TTC549 (cell line): ENCODE measurements at regions not wholly inside any gene's neighbourhood (a gene's known extent, or its start where the extent isn't known, plus 50 kb on each side); places are given as distances from the start of the nearest gene placed in this dataset.

Source experiments
- FAIRE-seq: peaks from 2 replicates; lab custom pipeline; 2012; peaks lifted over from hg19 to GRCh38; lab: Jason Lieb, UNC

DNA sequence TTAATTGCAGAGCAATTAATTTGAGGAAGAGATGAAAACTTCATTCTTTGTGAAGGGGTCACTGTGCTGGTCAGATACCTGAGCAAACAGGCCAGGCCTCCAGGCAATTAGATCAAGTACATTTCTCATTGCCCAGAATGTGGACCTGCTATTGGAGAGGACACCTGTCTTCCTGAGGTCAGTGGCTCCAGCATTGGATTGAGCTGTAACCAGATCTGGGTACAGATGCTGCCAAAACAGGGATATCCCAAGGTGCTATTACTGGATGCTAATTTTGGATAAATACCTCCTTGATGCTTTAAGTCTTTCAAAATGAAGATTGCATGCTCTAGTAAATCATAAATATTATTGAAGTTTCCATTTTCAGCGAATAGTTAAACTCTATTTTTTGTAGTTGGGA, 131.5 kb downstream of the FAM161A start:
- no peak for FAIRE-seq

DNA sequence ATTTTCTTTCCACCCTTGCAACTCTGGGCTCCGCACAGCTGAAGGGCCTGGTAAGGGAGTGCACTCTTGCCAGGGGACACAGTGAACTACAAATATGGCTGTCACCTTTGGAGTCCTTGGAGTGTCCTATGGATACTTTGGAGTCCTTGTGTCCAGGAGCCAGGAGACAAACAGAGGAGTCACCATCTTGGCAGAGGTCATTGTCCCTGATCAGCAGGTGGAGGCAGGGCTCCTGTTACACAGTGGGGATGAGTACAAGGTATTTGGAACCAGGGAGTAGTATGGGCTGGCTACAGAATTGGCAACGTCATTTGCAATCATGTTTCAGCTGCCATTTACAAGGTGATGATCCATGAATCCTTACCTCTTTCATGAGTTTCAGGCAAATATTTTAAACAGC, 132.5 kb downstream of the FAM161A start:
- FAIRE-seq, result no peak

DNA sequence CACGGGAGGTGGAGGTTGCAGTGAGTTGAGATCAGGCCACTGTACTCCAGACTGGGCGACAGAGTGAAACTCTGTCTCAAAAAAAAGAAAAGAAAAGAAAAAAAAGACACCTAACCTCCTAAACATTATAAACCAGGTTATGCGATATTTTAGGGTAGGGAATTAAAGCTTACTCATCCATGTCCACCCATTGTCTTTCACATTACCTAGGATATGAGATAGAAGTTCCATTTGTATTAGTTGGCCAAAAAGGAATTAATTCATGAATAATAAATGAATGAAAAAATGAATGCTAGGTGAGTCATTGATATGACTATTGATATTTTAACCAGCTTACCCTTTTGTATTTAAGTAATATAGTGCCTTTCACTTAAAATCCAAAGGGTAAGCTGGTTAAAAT, 132.9 kb downstream of the FAM161A start:
- no peak for FAIRE-seq

DNA sequence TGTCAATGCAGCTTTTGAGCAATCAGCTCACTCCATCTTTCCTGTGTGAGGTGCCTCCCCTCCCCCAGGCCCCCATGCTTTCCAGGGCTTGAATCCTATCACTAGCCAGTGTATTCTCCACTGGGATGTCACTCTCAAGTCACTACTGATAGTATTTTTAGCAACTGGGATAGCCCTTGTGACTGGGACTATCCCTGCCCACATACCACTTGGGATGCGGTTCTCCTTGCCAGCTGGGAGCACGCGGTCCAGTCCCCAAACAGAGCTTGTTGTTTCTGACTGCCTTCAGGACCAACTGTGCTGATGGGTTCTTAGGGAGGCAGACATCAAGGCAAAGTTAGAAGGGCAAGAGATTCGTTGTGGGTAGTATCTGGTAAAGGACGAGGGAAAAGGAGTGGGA, 134.9 kb downstream of the FAM161A start:
- no peak for FAIRE-seq

DNA sequence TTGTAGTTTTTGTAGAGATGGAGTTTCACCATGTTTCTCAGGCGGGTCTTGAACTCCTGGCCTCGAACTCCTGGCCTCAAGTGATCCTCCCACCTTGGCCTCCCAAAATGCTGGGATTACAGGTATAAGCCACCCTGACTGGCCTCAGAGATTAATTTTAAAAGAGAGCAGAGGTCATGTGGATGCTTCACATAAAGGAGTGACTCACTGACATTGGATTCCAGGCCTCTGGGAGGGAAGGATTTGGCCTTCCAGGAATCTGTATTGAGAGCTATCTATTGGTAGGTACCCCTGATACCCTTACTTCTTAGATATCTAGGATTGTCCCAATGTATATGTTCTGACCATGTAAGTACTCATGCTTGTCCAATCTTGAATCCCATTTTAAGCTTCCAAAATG, 138.4 kb downstream of the FAM161A start:
- FAIRE-seq, result no peak

DNA sequence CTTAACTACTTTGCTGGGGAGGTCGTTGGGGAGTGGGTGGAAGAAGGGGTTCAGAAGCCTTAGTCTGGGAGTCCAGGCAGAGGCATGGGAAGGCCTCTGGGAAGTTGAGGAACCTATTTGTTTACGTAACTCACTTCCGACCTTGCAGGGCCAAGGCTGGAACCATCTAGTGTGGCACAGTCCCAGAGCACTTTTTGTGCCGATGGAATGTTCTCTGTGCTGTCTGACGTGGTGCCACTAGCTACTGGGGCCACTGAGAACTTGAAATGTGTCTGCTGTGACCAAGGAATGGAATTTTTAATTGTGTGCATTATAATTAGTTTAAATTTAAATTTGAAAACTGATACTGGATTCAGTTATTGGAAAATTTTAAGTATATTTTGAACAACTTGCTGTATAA, 139.7 kb downstream of the FAM161A start:
- no peak for FAIRE-seq

DNA sequence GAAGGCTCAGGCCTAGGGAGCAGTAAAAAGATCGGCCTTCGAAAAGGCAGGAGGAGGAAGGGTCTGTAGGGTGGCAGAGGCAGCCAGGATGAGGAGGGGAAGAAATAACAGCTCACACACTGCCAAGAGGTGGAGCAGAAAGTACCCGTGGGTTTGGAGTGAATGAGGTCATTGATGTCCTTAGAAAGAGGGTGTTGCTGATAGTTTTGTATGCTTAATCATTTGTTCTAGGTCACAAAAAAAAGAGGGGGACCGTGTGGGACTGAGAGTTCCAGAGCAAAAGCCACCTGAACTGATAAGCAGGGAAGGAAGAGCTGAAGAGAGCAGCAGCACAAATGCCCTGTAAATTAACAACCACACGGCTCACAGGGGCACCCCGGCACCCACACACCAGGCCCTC, 140.4 kb downstream of the FAM161A start:
- no peak for FAIRE-seq

DNA sequence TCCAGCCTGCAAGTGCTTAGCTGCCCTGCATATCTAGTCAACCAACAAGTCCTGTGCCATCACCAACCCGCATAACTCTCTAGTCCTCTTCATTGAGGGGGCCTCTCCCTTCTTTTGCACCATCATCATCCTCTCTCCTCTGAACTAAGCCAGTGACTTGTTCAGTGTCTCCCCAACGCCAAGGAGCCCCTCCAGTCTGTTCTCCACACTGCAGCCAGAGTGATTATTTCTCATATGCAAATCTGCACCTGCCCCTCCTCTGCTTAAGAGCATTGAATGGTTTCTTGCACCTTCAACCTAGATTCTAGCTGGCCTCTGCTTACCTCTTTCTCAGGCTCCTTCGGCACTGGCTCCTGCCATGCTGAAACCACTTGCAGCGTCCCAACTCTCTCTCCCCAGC, 141.8 kb downstream of the FAM161A start:
- FAIRE-seq, result no peak

DNA sequence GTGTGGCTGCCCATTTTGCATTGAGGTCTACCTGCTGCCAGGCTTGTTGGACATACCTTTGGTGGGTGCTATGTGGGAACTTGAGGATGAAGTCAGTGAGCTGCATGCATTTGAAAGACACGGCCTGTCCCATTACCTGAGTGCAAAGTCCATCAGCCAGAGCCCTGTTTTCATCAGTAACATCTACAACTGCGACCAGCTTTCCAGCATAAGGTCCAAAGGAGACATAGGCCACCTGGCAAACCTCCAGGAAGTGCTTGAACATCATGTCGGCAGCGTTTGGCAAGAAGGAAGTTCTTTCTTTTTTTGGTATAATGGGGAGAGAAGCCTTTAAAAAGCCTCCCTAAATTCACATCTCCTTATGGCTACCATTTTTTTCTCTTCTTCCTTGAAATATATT, 143.1 kb downstream of the FAM161A start:
- no peak for FAIRE-seq

DNA sequence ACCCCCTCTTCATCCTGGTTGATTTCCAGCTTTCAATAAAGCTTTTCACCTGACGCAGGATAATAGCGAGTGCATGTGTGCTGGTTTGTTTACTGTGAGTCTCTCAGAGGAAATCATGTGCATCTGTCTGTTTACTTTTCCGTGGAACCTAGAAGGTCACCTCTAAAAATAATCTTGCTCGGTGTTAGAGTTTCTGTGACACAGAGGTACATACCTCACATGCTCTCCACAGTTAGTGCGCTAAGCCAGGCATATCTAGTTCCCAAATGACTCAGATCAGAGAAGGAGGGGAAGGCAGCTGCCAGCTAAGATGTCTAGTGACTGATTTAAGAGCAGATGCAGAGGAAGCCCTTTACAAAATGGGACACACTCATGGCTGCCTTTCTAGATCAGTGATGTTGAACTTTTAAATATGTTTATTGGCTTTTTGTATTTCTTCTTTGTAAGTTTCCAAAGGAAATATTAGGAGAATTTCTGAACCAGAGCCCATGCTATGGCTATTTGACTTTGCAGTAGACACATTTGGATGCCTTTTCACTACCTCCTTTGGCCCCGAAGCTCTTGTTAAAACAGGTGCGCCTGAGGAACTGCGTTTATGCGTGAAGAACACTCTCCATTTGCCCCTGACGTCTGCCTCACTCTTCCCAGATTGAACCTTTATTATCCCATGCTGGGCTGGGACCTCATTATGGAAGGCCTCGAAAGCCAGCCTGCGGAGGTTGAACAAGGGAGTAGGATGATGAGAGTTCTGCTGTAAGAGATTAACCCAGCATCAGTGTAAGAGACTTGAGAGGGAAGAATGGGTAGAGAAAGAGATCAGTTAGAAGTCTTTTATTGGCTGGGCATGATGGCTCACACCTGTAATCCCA, 145.6 kb downstream of the FAM161A start:
- FAIRE-seq, result no peak

DNA sequence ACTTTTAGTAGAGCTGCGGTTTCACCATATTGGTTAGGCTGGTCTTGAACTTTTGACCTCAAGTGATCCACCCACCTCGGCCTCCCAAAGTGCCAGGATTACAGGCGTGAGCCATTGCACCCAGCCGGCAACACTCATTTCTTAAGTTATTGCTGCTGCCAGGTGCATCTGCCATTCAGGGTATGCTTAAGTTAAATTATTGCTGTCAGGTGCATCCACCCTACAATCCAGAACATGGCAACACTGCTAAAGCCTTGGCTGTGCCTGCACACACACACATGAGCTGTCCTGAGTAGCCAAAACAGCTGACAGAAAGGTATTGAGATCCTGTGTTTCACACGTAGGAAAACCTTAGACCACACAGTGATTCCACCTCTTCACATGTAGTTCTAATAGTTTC, 148.2 kb downstream of the FAM161A start:
- no peak for FAIRE-seq

DNA sequence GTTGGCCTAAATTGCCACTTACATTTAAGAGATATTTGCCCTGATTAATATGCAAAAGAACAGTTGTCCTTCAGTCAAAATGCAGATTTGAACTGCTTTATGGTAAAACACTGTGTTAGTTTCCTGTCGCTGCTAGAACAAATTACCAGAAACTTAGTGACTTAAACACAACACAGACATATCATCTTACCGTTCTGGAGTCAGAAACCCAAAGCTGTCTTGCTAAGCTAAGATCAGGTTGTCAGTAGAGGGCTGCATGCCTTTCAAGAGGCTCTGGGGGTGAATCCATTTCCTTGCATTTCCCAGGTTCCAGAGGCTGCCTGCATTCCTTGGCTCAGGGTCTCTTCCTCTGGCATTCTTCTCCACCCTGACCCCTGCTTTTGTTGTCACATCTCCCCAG, 149.5 kb downstream of the FAM161A start:
- FAIRE-seq, result no peak

DNA sequence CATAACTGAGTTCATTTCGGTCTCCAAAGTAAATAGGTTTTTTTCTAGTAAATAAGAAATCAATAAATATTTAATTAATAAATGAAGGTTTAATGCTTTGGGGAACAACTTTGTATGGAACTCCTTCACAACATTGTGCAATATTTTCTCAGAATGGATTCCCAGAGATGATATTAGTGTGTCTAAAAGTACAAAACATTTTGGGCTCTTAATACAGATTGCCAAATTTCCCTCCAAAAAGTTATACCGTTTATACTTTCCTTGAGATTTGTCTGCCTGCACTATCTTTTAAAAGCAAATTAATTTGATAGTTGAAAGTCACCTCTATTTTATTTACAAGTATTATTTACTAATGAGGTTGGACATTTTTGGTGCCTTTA, 151.8 kb downstream of the FAM161A start:
- no peak for FAIRE-seq

DNA sequence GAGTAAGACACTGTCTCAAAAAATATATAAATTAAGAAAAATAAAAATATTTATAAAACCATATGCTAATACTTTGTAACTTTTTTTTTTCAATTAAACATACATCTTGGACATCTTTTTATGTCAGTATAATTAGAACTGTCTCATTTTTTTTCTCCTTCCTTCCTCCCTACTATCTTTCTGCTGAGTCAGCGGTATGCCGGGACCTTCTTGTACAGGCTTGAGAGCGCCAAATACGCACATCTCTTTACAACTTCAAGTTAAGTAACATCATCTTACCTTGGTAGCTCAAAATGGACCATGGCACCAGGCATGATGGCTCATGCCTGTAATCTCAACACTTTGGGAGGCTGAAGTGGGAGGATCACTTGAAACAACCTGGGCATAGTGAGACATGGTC, 153.4 kb downstream of the FAM161A start:
- FAIRE-seq, result no peak

DNA sequence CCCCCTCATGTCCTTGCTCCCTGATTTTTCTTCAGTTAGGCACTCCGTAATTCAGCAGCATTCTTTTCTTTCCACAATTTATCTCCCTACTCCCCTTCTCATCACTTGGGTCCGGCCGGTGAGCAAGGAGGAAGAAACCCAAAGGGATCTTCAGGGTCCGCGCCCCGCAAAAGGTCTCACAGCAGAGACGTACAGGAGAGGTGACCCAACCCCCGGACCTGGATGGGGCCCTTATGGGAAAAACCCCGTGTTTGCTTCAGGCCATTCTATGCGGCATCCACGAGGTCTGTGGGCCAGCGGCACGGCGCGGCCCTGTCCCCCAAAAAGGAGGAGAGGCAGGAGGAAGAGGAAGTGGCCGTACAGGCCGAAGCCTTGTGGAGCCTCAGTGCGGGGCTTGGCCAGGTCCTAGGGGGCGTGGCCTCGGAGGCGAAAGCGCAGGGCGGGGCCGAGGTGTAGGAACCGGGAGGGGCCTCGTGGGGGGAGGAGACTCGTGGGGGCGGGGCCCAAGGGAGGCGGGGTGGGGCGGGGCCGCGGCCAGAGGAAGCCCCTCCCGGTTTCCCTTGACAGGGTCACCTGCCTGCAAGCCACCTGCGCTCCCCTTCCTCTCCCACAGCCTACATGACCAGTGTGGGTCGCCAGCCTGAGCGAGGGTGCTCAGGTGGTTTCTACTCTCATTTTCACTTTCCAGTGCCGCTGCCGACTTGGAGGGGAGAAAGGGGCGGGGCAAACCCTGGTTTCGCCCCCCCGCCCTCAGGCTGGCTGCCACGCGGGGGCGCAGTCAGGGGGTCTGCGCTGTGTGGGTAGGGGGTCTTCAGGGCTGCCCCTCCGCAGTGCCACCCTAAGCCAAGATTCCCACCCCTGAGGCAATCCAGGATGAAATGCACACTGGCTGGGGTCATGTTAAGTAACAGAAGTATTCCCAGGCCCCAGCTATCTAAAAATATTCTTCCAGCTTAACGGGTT, 156.4 kb upstream of the XPO1 start:
- FAIRE-seq, result no peak

DNA sequence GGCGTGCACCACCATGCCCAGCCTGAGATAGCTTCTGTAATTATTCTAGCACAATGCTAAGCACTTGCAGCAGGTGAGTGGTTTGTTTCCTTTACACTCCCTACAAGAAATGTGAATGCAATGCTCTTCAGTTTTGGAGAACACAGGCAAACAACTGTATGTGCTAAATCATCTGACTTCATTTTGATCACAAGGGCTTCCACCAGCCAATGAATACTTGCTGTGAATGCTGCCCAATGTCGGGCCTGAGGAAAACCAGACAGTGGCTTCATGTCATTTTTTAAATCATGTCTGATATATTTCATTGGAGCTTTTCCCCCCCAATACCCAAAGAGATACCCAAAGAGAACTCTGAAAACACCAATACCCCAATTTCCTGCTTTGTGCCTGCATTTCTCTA, 155.6 kb upstream of the XPO1 start:
- no peak for FAIRE-seq

DNA sequence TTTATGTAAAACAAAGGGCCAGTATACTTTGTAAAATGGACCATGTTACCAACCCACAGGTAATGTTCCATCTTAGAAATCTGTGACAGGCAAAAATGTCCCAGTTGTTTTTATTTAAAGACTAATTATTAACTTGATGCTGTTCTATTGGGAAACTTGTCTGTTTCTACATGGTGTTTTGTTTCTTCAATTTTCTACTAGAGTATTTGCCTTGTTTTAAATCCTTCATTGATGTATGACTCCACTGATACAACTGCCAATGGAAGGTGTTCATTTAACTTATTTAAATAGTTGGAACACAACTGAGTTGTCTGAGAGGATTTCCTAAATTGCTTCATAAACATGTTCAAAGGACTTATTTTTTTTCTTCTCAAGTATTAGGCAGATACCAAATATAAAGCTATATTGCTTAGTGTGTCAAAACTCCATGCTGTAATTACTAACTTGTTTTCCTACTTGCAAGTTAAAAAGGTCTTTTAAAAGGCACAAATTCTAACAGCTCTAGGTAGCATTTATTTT, 152.0 kb upstream of the XPO1 start:
- FAIRE-seq, result no peak

DNA sequence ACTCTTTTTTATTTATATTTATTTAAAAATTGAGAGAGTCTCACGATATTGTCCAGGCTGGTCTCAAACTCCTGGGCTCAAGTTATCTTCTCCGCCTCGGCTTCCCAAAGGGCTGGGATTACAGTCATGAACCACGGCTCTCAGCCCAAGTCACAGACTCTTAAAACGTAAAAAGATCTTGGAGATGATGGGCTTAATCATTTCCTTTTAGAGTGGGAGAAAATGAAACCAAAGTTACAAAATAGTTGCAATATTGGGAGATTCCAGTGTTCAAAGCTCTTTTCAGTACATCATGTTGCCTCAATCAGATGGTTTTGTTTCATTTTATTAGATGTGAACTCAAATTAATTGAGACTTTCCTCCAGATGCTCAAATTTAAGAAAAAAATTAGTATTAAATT, 151.4 kb upstream of the XPO1 start:
- FAIRE-seq, result no peak

DNA sequence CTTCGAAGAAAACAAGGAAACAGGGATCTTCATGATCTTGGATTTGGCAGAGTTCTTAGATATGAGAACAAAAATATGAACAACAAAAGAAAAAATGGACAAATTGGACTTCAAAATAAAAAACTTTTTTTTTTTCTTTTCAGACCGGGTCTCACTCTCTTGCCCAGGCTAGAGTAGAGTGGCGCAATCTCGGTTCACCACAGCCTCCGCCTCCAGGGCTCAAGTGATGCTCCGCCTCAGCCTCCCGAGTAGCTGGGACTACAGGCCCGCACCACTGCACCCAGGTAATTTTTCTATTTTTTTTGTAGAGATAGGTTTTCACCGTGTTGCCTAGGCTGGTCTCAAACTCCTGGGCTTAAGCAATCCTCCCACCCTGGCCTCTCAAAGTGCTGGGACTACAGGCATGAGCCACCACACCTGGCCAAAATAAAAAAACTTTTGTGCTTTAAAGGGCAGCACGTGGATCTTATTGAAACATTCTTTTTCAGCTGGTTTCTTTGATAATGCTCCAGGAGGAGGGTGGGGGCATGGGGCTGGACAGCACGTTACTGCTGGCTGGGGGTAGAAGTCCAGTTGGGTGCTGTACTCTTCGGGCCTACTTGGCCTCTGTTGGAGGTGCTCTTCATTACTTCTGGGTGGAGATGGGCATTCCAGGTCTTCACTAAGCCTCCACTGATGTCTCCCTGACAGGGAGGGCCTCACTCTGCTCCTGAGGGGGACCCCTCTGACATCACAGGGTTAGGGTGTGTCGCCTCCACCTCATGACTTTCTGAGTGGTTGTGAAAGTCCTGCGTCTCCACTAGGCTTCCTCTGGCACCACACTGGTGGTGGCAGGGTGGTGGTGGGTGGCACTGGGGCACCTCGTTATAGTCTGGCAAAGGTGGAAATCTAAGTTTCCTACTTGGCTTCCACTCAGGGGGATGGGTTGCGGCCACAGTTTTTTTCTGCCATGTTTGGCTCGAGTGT, 150.5 kb upstream of the XPO1 start:
- FAIRE-seq, result no peak

DNA sequence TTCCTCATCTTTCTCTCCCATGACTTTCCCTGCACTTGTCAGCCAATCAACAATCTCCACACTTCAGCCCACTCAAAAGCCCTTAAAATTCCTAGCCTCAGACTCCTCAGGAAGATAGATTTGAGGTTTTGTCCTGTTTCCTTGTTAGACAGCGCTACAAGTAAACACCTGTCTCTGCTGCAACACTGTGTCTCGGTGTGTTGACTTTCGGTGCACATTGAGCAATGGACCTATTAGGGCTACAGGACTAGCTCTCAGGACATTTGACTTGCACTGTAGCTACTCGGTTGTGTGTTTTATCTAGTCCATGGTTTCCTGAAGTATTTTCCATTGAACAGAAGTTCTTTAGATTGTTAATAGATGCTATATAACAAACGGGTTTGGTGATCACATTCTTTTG, 140.9 kb upstream of the XPO1 start:
- FAIRE-seq, result no peak

DNA sequence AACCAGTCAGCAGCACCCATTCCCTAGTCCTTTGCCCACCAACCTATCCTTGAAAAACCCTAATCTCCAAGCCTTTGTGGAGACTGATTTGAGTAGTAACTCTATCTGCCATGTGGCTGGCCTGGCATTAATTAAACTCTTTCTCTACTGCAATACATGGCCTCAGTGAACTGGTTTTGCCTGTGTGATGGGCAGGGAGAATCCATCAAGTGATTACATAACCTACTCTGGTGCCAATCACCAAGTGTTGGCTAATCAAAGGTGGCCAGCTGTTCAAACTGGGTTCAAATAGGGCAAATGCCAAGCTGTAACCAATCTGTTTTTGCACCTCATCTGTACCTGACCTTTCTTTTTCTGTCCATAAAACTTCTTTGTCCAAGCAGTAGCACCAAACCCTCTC, 139.8 kb upstream of the XPO1 start:
- FAIRE-seq, result no peak

DNA sequence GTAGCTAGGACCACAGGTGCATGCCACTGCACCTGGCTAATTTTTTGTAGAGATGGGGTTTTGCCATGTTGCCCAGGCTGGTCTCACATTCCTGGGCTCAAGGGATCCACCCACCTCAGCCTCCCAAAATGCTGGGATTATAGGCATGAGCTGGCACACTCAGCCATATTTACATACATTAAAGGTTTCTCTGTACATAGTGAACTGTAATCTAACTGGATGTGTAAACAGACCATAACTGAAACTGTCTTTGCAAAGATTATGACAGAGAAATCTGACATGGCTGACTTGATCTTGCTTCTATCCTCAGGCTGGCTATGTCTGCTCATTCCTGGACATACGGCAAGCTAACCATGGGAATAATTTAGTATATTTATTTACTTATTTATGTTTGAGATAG, 139.2 kb upstream of the XPO1 start:
- FAIRE-seq, result no peak
